SU-DHL-6 (cell line): ENCODE measurements at regions not wholly inside any gene's neighbourhood (a gene's known extent, or its start where the extent isn't known, plus 50 kb on each side); places are given as distances from the start of the nearest gene placed in this dataset.

ENCODE experiments used
- H2AFZ ChIP-seq: fragments of 200-600 bp; sonication (generic); 2 replicates; pipeline ENCODE4 v1.6.1; 2014; ENCODE audit warnings: low read depth, mild to moderate bottlenecking, moderate library complexity, mixed read lengths, antibody characterized with exemption, low read length; ENCODE audit not compliant: severe bottlenecking
- H3F3A ChIP-seq: fragments of 200-600 bp; shearing (Covaris generic); 2 replicates; pipeline ENCODE4 v1.6.0; 2016; ENCODE audit warnings: antibody characterized with exemption, mild to moderate bottlenecking; ENCODE audit not compliant: insufficient read depth
- H3K27ac ChIP-seq: fragments of 200-600 bp; sonication (generic); 2 replicates; pipeline ENCODE4 v1.5.1; 2016; ENCODE audit warnings: low read depth, mild to moderate bottlenecking, low read length, moderate library complexity, mixed read lengths
- H3K27me3 ChIP-seq: fragments of 200-600 bp; sonication (generic), shearing (Covaris generic); 2 replicates; pipeline ENCODE4 v1.6.0; 2014; ENCODE audit warnings: mild to moderate bottlenecking, low read length
- H3K36me3 ChIP-seq: fragments of 200-600 bp; sonication (generic); 2 replicates; pipeline ENCODE4 v1.6.1; 2014; ENCODE audit warnings: mild to moderate bottlenecking, low read length, mixed read lengths
- H3K4me2 ChIP-seq: fragments of 300-600, 200-600 bp; shearing (Covaris generic), sonication (generic); 2 replicates; pipeline ENCODE4 v1.6.0; 2014; ENCODE audit warnings: low read length, low read depth, mild to moderate bottlenecking; ENCODE audit not compliant: poor library complexity, severe bottlenecking
- H3K4me3 ChIP-seq: fragments of 200-600 bp; sonication (generic); 2 replicates; pipeline ENCODE4 v1.5.1; 2014; ENCODE audit warnings: antibody characterized with exemption, low read length, mild to moderate bottlenecking, mixed read lengths; ENCODE audit not compliant: insufficient read depth, poor library complexity, severe bottlenecking
- H3K79me2 ChIP-seq: fragments of 200-600 bp; sonication (generic); 2 replicates; pipeline ENCODE4 v1.6.1; 2014; ENCODE audit warnings: mild to moderate bottlenecking, low read length, moderate library complexity; ENCODE audit not compliant: insufficient read depth
- H3K9ac ChIP-seq: fragments of 200-600 bp; sonication (generic); 2 replicates; pipeline ENCODE4 v1.7.0; 2014; ENCODE audit warnings: mild to moderate bottlenecking, low read length
- H3K9me2 ChIP-seq: fragments of 200-600 bp; sonication (generic); replicated peaks from 2 replicates; pipeline ENCODE4 v1.6.1; 2014; ENCODE audit warnings: low read length; ENCODE audit not compliant: insufficient read depth
- H3K9me3 ChIP-seq: fragments of 200-600 bp; sonication (generic); 2 replicates; pipeline ENCODE4 v1.6.1; 2014; ENCODE audit warnings: low read length, mixed read lengths; ENCODE audit not compliant: insufficient read depth
- H4K20me1 ChIP-seq: fragments of 200-600 bp; sonication (generic); 2 replicates; pipeline ENCODE4 v1.6.1; 2014; ENCODE audit warnings: low read depth, mild to moderate bottlenecking, antibody characterized with exemption, low read length, moderate library complexity, mixed read lengths
- CTCF ChIP-seq: fragments of 200-600 bp; sonication (generic); IDR thresholded peaks from one replicate; pipeline ENCODE4 v1.5.1; 2017; ENCODE audit warnings: antibody characterized with exemption, mild to moderate bottlenecking, low read length, moderate library complexity; ENCODE audit not compliant: insufficient read depth, poor library complexity, severe bottlenecking
- EZH2phosphoT487 ChIP-seq: fragments of 200-600 bp; sonication (generic), shearing (Covaris generic); conservative IDR thresholded peaks from 2 replicates; pipeline ENCODE4 v1.6.1; 2018; ENCODE audit warnings: mild to moderate bottlenecking, antibody characterized with exemption, low read length, moderate library complexity, mixed read lengths

- H3K36me3 ChIP-seq: no peaks in the 10 kb centered on the region
- H4K20me1 ChIP-seq: no peaks in the 10 kb centered on the region
- no peak overlapping the region for H3K9ac ChIP-seq
- no peak overlapping the region for H3K4me3 ChIP-seq
- no peaks in the 10 kb centered on the region for H3K27me3 ChIP-seq
- no peak overlapping the region for H3K4me2 ChIP-seq
- H3F3A ChIP-seq: no peaks in the 10 kb centered on the region
- no peaks in the 10 kb centered on the region for H3K9me2 ChIP-seq
- TF ChIP-seq EZH2phosphoT487 (no peak), CTCF (no peak)
- H2AFZ ChIP-seq: no peak overlapping the region
- no peak overlapping the region for H3K27ac ChIP-seq
- H3K79me2 ChIP-seq: no peaks in the 10 kb centered on the region
- no peaks in the 10 kb centered on the region for H3K9me3 ChIP-seq
These were observed 456.8 kb downstream of the MTX2 start for GRCh38 chr2:176725873-176726645.

- Histone ChIP-seq H3K9me3 (no peaks in the 10 kb centered on the region), H2AFZ (no peak overlapping the region), H3K36me3 (no peaks in the 10 kb centered on the region), H3F3A (no peaks in the 10 kb centered on the region), H3K27me3 (no peaks in the 10 kb centered on the region), H3K79me2 (no peaks in the 10 kb centered on the region), H3K27ac (no peak overlapping the region), H3K4me2 (no peak overlapping the region), H3K4me3 (no peak overlapping the region), H4K20me1 (no peaks in the 10 kb centered on the region), H3K9me2 (no peaks in the 10 kb centered on the region), H3K9ac (no peak overlapping the region)
- TF ChIP-seq EZH2phosphoT487 (no peak), CTCF (no peak)
These were observed 458.5 kb downstream of the MTX2 start for GRCh38 chr2:176727696-176728095.

- no peak for TF ChIP-seq CTCF
- TF ChIP-seq EZH2phosphoT487: no peak
- no peaks in the 10 kb centered on the region for H3F3A ChIP-seq
- no peak overlapping the region for H3K4me3 ChIP-seq
- no peaks in the 10 kb centered on the region for H3K9me3 ChIP-seq
- H3K36me3 ChIP-seq: no peaks in the 10 kb centered on the region
- no peak overlapping the region for H2AFZ ChIP-seq
- no peaks in the 10 kb centered on the region for H3K27me3 ChIP-seq
- H3K9me2 ChIP-seq: no peaks in the 10 kb centered on the region
- H3K27ac ChIP-seq: no peak overlapping the region
- H3K4me2 ChIP-seq: no peak overlapping the region
- no peak overlapping the region for H3K9ac ChIP-seq
- no peaks in the 10 kb centered on the region for H4K20me1 ChIP-seq
- no peaks in the 10 kb centered on the region for H3K79me2 ChIP-seq
These were observed 460.7 kb downstream of the MTX2 start for GRCh38 chr2:176729706-176730569.
